EL (cell line): ENCODE measurements at regions not wholly inside any gene's neighbourhood (a gene's known extent, or its start where the extent isn't known, plus 50 kb on each side); places are given as distances from the start of the nearest gene placed in this dataset.
"Not testable (repeated sequence)": the region's sequence is repeated elsewhere in the genome, so short reads cannot be mapped to it uniquely, and the experiment has no call there.

Experiments used
- DNase-seq: peaks from one replicate; pipeline ENCODE4 v3.0.0-alpha.2; 2016

DNA sequence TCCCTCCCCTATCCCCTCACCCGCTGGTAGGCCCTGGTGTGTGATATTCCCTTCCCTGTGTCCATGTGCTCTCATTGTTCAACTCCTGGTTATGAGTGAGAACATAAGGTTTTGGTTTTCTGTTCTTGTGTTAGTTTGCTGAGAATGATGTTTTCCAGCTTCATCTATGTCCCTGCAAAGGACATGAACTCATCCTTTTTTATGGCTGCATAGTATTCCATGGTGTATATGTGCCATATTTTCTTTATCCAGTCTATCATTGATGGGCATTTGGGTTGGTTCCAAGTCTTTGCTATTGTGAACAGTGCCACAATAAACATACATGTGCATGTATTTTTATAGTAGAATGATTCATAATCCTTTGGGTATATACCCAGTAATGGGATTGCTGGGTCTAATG, 217.8 kb downstream of the TLE3 start:
- not testable (repeated sequence) for DNase-seq

DNA sequence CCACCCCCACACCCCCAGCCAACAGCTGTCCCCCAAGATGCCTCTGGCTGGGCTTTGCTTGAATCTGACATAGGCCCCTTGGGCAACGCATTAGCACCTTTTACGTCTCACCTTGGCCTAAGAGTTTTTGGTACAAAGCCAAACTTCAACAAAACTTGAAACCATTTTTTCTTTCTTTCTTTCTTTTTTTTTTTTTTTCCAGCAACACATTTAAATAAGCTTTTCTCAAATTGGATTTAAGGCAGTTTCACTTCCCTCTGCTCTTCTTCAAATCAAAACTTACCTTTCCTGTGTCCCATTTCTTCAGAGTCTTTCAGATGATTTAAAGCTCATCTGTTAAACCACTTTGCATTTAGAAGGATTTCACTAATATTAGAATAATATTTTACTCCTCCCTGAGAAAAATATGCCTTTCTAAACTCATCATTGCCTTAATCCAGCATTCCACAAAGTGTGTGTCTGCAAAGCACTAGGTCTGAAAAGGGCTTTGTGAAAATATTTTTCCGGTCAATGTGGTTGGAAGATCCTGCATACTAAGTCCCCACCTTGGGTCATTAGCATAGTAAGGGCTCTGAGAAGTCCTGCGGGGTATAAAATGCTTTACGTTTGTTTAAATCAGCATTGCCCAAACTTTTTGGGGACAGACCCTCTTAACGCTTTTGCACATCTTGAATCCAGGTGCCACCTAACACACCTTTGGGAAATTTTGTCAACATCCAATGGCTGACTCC, 217.0 kb downstream of the TLE3 start:
- DNase-seq: no peak

DNA sequence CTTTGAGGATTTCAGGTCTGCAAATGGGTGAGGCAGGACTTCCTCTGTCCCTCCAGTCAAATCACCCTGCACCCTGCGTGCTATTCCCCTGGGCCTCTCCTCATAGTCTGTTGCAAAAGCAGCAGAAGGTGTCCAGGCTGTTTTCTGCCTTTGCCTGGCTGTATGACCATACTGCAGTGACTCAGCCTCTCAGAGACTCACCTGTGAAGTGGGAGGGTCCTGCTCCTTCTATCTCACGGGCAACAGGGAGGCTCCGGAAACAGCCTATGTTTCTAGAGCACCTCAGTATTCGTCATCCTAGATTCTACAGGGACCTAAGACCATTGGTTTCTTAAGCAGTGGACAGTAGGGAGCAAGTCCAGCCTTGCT, 216.4 kb downstream of the TLE3 start:
- DNase-seq: no peak

DNA sequence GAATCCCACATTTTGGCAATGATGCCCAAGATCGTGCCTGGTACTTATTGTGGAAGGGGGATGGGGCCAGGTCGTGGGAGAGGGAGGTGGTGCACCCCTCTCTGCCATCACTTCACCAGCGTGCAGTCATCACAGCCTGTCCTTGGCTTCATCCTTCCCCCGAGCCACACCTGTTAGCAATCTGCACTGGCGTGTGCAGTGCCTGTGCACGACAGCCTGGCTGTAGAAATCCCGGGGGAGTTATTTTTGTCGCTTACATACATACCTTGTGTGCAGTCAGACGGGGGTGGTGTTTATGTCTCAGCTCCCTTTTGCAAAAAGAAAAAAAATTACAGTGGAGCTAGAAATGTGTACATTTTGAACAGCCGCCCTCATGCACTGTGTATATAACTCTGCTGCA, 216.0 kb downstream of the TLE3 start:
- no peak for DNase-seq

DNA sequence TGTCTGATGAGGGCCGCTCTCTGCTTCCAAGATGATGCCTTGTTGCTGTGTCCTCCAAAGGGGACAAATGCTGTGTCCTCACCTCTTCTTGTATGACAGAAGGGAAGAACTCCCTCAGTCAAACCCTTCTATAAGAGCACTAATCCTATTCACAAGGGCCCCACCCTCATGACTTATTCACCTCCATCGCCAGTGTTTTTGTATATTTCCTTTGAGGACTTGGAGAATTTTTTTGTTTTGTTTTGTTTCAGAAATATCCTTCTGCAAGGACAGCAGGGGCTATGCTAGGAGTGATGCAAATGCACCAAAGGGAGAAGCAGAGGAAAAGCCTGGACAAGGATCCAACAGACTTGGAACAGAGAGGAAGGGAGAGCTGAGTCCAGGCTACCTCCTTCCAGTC, 214.4 kb downstream of the TLE3 start:
- DNase-seq: no peak

DNA sequence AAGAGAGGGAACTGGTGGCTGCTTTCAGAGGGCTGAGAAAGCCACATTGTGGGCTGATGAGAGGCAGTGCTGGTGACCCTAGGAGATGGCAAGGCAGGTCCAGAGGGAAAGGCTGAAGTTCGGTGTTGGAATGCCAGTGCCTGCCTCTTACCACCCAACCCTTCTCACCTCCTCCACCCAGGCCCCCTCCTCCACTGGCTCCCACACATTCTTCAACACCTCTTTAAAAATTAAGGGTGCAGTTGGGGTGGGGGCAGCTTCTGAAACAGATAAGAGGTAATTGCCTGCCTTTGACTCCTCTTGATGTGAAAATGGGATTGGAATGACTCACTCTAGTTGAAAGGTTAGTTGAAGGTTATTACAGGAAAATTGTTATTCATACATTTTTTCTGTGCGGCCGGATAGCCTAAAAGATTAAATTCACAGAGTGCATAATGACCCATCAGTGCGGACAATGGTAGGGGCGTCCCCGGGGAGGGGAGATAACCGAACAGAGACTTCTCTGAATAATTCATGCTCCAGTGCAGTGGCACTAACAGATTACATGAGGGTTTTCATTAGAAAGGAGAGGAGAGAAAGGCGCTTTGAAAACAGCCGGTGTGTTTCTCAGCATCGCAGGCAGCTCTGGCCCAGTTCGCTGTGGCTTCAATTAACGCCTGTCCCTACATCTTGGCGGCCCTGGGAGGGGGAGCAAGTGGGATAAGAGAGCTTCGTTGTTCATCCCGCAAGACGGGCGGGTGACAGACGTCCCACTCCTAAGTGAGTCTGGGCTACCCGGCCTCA, 212.4 kb downstream of the TLE3 start:
- no peak for DNase-seq

DNA sequence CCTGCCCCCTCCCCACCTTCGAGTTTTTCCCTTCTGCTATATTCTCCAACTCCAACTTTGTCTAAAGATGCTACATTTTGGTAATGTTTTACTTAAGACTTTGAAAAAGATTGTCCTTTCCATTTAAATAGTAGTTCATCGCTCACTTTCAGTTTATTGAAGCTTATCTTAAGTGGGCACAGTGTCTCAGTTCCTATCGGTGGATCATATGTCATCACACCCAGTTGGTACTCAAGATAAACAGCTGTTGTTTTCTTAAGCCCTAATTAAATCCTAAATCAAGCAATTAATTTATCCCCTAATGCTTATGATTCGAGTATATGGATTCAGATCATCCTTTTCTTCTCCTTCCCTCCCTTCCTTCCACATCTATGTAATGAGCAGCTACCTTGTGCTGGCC, 210.7 kb downstream of the TLE3 start:
- no peak for DNase-seq

DNA sequence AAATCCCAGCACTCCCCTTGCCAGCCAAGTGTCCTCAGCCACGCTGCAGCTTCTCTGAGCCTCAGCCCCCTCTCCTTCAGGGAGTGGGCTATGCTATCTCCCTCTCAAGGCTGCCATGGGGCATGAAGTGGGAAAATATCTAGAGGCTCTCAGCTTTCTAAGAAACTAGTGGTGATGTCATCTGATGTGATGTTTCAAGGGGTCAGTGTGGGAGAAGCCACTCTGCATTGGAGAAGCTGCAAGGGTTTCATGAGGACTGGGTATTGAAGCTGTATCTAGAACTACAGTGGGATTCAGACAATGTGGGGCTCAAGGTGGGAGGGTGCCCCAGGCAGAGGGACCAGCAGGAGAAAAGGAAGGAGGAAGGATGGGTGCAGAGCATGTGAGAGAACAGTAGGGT, 210.2 kb downstream of the TLE3 start:
- no peak for DNase-seq

DNA sequence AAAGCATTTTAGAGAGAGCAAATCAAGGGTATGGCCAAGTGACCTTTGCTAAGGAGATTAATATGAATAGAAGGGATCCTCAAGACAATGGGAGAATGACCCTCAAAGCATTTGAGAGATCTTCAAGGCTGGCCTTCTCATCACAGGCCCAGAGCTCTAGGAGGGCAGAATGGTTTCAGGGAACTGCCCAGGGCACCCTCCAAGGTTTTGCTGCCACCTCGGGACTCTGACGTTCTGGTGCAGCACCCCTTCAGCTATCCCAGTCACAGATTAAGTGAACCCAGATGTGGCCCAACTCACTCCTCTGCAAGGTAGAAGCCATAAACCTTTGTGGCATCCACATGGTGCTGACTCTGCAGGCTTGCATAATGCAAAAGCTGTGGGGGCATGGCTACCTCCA, 209.3 kb downstream of the TLE3 start:
- DNase-seq: no peak

DNA sequence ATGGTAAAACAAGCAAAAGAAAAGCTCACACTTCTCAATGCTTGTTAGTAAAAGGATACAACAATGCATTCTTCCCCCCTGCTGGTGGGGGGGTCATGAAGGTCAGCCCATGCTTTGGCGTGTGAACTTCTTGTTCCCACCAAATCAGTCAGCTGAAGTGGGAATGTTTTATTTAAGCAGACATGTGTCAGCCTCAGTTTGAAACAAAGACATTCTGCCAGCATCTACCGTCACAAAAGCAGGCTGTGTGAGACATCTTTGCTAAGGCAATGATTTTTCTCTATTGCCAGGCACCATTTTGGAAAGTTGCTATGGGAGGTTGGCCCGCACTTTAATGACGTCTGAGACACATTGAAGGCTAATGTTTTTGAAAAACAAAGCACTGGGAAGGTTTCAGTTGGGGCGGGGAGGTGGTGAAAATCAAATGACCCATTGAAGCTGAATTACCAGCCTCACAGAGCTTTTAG, 206.6 kb downstream of the TLE3 start:
- DNase-seq: no peak

DNA sequence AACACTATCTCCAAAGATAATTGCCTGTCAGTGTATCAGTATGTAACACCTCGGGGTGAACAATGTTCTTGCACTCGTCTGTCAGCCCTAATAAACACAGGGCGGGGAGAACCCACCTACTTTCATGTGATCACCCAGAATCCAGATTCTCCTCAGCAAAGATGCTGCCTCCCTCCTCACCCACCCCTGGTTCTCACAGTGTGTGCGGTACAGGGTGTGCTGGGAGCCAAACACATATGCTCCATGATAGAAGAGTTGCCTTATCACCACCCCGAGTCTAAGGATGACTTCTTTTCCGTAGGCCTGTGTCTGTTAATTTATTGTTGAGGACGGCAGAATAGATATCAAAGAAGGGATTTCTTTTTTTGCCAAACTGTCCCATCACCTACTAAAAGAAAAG, 206.1 kb downstream of the TLE3 start:
- DNase-seq: no peak

DNA sequence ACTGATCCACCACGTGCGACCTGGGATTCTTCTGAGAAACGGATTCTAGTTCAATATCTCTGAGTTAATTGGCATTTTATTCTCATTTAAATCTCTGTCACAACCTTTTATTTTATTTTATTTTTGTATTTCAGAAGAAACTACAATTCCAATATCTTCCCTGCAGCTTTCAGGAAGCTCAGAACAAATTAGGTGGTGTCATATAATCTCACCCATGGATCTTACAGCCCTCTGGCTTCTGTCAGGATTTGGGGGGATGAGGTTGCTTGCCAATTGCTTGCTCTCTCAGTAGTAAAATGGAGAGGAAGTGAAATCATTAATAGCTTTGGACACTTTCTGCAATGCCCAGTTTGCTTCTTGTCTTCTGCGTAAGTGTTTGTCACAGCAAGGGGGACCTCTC, 205.4 kb downstream of the TLE3 start:
- no peak for DNase-seq

DNA sequence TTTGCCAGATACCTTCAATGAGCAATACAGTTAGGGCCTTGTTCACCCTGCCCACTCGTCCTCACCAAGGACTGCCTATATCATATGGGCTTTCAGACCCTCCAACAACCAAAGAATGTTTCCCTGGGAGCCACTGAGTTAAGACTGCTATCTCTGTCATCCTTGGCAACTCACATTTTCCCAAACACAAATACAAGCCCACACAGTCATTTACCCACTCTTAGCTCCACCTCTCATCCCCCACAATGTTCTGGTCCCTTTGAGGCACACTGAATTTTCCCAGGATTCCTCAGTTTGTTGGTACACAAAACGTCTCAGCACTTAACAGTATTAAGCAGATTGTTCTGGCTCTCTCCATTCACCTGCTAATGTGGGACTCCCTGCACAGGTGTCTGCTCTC, 204.6 kb downstream of the TLE3 start:
- no peak for DNase-seq

DNA sequence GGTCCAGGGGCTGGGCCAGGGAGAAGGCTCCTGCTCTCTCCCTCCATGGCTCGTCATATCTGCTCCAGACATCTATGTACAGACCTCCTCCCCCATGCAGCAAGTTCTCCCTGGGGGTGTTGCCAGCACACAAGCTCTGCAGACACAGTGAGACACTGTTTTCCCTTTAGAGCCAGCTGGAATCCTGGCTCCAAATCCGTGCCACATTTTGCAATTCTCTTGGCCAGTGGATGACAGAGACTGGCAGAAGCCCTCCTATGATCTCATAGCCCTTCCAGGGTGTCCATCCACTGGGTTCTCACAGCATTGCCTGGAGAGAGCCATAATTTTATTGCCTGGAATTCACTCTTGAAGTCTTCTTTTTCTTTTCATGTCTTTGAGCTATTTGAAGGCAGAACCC, 203.9 kb downstream of the TLE3 start:
- peak; percentile 67 for DNase-seq

DNA sequence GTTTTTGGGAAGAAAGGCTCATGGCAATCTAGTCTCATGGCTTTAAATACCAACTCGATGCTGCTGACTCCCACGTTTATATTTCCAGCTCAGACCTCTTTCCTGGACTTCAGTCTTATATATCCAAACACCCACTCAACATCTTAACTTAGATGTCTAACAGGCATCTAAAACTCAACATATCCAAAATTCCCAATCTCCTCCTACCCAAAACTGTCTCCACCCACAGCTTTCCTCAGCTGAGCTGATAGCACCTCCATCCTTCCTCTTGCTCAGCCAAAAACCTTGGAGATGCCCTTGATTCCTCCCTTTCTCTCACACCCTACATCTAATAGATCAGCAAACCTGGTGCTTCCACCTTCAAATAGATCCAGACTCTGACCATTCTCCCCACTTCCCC, 202.5 kb downstream of the TLE3 start:
- DNase-seq: no peak

DNA sequence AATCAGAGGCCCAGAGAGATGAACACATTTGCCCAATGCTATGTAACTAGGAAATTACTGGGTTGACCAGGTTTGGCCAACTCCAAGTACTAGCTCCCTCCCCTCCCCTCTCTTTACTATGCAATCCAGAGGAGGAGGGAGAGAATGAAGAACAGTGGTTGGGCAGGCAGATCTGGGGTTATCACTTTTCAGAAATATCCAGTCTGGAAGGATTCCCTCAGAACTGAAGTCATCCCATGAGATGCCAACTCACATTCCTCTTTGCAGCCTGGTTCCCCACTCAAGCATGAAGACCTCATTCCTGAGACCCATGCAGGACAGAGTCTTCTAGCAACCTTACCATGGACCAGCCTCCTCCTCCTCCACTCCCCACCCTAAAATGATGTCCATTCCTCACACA, 201.1 kb downstream of the TLE3 start:
- DNase-seq: no peak

DNA sequence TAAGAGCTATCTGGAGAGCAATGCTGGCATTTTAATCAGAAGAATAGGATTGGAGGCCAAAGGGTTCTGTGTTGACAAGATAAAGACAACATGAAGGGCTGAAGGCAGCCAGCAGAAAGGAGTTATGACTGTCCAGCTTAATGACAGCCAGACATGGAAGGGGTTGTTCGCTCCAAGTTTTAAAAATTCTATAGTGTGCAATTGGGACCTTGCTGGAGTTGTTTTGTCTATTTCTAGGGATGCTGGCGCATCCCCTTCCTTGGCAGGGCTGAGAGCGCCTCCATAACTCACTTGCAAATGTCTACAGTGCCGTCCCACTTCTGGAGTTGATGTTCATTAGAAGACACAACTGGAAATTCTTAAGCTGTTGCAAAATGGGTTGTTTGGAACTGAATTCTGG, 200.7 kb downstream of the TLE3 start:
- no peak for DNase-seq

DNA sequence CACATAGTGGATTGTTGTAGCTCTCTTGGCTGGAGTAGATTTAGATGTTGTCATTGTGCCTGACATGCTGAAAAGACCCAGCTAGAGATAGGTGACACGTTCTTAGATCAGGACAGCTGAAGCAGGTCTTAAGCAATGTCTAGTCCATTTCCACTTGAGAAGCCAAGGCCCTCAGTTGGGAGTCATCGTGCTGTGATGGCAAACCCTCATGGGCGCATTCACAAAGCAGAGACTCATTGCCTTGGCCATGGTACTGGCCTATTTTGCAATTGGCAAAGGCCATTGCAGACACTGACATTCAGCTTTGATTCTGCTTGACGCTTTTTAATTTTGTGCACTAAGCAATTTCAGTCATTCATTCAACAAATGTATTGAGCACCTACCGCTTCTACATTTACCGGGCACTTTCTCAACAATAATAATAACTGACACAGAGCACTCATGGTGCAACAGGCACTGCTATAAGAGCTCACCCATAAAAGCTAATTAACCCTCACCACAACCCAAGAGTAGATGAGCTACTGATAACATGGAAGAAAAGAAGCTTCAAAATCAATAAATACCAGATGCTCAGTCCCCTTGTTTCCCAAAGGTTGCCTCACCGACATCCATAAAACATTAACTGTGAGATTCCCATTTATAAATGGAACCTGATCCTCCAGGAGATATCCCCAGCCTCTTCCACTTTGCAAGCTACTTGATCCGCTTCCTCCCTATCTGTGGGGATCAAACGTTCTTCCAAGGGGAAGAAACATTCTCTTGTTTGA, 200.1 kb downstream of the TLE3 start:
- DNase-seq: no peak

DNA sequence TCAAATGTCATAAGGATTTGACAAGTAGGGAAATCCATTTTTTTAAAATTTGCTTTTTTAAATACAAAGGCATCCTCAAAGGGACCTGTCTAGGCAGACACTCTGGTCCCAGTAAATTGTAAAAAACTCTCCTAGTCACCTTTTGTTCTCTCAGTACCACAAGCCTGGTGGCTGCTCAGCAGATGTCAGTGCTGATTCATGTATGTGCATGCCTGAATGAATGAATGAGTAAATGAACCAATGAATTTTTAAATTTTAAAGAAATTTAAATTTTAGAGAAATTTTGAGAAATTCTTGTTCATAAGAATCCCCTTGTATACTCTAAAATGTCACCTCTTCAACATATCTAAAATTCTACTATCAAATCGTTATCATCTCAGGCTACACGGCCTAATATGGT, 199.5 kb downstream of the TLE3 start:
- DNase-seq: no peak

DNA sequence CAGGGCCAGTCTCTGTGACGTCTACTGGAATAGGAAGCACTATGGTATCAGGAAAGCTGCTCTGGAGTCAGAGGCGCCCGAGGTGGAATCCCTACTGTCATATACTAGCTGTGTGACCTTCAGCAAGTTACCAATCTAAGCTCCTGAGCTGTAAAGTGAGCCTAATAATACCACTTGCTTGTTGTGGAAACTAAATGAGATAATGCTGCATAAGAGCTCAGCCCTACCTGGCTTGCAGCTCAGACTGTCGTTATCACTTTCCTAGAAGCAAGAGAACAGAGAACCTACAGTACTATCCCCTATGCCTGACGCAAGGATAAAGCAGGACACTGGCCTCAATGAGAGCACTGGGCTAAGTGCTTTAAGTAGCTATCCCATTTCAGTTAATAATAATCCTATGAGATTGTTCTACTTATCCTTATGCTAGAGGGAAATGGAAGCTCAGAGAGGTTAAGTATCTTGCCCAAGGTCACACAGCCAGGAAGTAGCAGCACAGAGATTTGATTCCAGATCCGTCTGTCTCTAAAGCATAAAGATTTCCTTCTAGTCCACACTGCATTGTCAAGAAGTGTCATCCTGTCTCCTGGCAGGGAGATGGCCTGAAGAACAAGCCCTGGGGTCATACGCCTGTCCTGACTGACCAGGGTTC, 195.2 kb downstream of the TLE3 start:
- DNase-seq: no peak

DNA sequence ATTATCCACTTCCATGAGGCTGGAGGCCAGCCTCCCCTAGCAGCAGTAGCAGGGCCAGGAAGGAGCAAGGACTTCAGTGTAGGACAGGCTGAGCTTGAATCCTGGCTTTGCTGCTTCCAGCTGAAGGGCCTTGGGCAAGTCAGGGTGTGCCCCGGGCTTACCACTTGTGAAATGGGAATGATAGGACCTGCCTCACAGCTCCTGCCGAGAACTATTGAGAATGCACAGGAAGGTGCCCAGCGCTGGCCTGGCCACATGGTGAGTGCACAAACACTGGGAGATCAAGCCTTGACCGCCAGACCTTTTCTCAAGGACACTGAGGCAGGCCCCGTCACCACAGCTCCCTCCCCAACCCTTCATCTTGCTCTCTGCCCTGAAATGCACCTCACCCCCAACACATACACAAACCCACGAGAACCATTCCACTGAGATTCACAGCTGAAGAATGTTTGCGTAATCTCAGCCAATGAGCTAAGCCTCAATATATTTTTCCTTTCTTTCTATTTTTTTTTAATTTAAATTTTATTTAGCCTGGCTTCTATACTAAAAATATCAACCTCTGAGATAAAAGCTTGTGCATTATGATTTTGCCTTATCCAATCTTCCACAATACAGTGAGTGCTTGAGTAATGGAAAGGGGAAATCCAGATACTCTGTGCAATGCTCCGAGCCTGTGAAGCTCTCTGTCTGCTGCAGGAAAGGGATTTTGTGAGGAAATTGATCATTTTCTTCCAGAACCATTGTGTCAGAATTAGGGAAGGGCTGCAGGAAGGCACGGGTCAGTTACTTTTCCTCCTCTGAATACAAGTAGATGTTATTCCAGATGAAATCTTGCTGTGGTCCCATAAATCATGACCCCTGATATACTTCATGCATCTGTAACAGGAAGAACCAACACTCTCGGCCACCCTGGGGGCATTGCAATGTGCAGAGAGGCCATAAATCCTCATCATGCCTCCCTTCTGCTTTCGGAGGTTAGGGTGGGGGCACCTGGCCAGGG, 193.9 kb downstream of the TLE3 start:
- DNase-seq: peak; percentile 27
